BLaER1 (cell line): ENCODE measurements at regions not wholly inside any gene's neighbourhood (a gene's known extent, or its start where the extent isn't known, plus 50 kb on each side); places are given as distances from the start of the nearest gene placed in this dataset.

Experiments used
- H3K27ac ChIP-seq: shearing (Covaris generic); formaldehyde crosslinking; 2 replicates; pipeline ENCODE4 v1.8.1; 2022
- H3K27me3 ChIP-seq: shearing (Covaris generic); formaldehyde crosslinking; 2 replicates; pipeline ENCODE4 v1.8.1; 2022
- H3K36me3 ChIP-seq: shearing (Covaris generic); formaldehyde crosslinking; 2 replicates; pipeline ENCODE4 v1.8.1; 2022
- H3K4me1 ChIP-seq: shearing (Covaris generic); formaldehyde crosslinking; 2 replicates; pipeline ENCODE4 v1.8.1; 2022
- H3K4me2 ChIP-seq: shearing (Covaris generic); formaldehyde crosslinking; 2 replicates; pipeline ENCODE4 v1.8.1; 2022
- H3K4me3 ChIP-seq: shearing (Covaris generic); formaldehyde crosslinking; 2 replicates; pipeline ENCODE4 v1.8.1; 2022
- H3K9ac ChIP-seq: shearing (Covaris generic); formaldehyde crosslinking; 2 replicates; pipeline ENCODE4 v1.8.1; 2022
- H3K9me3 ChIP-seq: shearing (Covaris generic); formaldehyde crosslinking; 2 replicates; pipeline ENCODE4 v1.8.1; 2022
- H4K20me1 ChIP-seq: shearing (Covaris generic); formaldehyde crosslinking; 2 replicates; pipeline ENCODE4 v1.8.1; 2022
- Cebpa-rat ChIP-seq: shearing (Covaris generic); IDR thresholded peaks from 2 replicates; pipeline ENCODE4 v1.8.1; 2022

DNA sequence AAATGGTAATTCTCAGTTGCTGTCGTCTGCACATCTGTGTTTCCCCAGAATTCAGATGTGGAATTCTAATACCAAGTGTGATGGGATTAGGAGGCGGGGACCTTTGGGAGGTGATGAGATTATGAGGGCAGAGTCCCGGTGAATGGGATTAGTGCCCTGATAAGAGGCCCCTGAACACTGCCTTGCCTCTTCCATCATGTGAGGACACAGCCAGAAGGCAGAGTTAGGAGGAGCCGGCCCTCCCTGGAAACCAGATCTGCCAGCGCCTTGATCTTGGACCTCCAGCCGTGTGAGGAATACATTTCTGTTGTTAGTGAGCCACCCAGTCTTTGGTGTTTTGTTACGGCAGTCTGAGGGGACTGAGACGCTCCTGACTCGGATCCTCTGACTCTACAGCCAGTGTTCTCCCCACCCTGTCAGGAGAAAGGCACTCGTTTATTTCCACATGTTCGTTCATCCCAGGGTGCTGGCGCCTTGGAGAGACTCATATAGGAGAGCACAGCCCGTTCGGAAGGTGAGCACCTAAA is 395.0 kb downstream of the ZNF516 start:
- H3K4me3 ChIP-seq = no peak overlapping the region
- no peaks in the 10 kb centered on the region for H3K27me3 ChIP-seq
- no peaks in the 10 kb centered on the region for H3K36me3 ChIP-seq
- peaks cover 15% of the 10 kb centered on the region for H3K9me3 ChIP-seq
- no peak overlapping the region for H3K27ac ChIP-seq
- no peaks in the 10 kb centered on the region for H4K20me1 ChIP-seq
- H3K4me2 ChIP-seq = no peak overlapping the region
- no peak overlapping the region for H3K9ac ChIP-seq
- no peak for TF ChIP-seq Cebpa-rat
- no peaks in the 10 kb centered on the region for H3K4me1 ChIP-seq

DNA sequence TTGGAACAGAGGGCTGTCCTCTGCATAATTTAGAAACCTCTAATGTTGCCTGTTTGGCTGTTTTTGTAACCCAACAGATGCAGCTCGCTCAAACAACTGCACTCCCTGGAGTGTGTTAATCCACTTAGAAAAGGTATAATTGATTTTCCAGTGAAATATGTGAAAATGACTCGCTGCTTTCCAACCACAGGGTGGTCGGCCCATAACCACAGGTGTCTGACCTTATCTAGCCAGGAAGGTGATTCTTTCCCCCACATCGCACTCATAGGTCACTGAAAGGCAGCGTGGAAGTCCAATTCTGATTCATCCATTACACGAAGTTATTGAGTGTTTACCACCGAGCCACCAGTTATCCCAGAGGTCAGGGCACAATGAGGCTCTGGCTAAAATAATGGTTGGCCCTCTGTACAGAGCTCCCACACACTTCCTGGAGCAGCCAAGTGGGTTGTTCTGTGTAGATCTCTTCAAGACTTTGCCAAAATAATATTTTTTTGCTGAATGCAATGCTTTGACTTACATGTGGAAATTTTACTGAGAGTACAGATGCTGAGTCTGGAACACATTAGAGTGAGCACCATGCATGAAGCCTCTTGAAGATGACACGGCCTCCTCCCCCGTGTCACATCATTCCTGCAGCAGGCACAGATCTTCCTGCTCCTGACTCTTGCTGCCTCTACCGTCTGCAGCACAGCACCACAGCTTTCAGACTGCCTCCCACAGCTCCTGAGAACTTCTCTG is 396.2 kb downstream of the ZNF516 start:
- Histone ChIP-seq H4K20me1 (no peaks in the 10 kb centered on the region), H3K4me3 (no peak overlapping the region), H3K4me2 (no peak overlapping the region), H3K9me3 (peaks cover 13% of the 10 kb centered on the region), H3K9ac (no peak overlapping the region), H3K27ac (no peak overlapping the region), H3K27me3 (no peaks in the 10 kb centered on the region), H3K4me1 (no peaks in the 10 kb centered on the region), H3K36me3 (no peaks in the 10 kb centered on the region)
- no peak for TF ChIP-seq Cebpa-rat

DNA sequence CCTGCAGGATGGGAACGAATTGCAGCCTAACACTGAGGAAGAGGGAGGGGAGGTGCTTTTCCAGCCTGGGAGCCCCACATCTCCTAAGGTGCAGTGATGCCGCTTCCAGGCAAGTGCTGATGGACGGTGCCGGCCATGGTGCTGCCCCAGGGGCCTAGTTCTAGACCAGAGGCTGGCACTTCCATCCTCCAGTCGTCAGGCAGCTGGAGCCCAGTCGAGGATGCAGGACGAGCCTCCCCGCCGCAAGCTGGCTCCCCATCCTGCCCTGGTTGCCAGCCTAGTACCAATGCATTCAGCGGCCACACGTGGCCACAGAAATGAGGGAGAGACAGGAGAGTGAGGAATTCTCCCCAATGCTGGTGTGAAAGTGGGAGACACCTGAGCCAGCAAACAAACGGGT is 413.5 kb downstream of the ZNF516 start:
- Histone ChIP-seq H3K27me3 (no peaks in the 10 kb centered on the region), H3K9ac (no peak overlapping the region), H4K20me1 (no peaks in the 10 kb centered on the region)

DNA sequence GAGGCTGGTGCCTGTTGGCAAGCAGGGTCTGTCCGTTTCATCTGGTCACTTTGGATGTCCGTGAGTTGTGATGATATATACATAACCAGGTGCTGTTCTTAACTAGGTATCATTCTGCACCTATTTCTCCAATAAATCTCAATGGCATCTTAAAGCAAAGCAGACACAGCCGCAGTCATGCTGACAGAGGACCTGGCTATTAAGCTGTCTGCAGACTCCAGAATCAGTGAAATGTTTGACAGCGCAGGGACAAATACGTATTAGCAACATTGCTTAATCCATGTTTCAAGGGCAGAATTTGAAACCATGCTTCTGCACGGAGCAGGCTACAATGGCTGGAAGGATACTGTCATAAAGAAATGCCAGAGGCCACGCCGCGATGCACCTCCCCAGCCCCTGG is 414.6 kb downstream of the ZNF516 start:
- Histone ChIP-seq H4K20me1 (no peaks in the 10 kb centered on the region), H3K4me3 (no peak overlapping the region), H3K4me1 (no peaks in the 10 kb centered on the region), H3K27ac (no peak overlapping the region), H3K4me2 (no peak overlapping the region), H3K27me3 (no peaks in the 10 kb centered on the region), H3K36me3 (no peaks in the 10 kb centered on the region), H3K9me3 (peaks cover 16% of the 10 kb centered on the region), H3K9ac (no peak overlapping the region)
- TF ChIP-seq Cebpa-rat = no peak

More for the DNA sequence above, 413.5 kb downstream of the ZNF516 start:
- no peak overlapping the region for H3K27ac ChIP-seq
- TF ChIP-seq Cebpa-rat = no peak
- no peak overlapping the region for H3K4me2 ChIP-seq
- peaks cover 23% of the 10 kb centered on the region for H3K9me3 ChIP-seq
- no peaks in the 10 kb centered on the region for H3K36me3 ChIP-seq
- H3K4me3 ChIP-seq = no peak overlapping the region
- no peaks in the 10 kb centered on the region for H3K4me1 ChIP-seq

DNA sequence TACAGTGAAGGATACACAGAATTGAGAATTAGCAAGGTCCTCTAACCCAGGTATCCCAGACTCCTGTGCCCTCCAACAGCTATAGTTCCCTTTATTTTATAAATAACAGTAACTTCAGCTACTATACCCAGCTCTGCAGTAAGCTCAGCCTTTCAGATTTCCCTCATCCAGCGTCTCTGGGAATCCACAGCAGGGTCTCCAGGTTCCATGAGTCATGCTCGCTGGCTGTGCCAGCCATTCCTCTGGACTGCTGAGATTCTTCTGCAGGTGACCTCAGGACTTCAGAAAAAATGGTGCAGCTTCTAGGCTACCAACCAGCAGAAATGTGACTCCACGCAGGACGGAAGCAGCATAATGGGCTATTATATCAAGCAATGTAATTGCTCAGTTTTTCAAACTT is 419.3 kb downstream of the ZNF516 start:
- no peak overlapping the region for H3K9ac ChIP-seq
- H4K20me1 ChIP-seq = no peaks in the 10 kb centered on the region
- H3K4me3 ChIP-seq = no peak overlapping the region
- no peak for TF ChIP-seq Cebpa-rat
- H3K36me3 ChIP-seq = no peaks in the 10 kb centered on the region
- no peak overlapping the region for H3K4me2 ChIP-seq
- no peaks in the 10 kb centered on the region for H3K27me3 ChIP-seq
- H3K9me3 ChIP-seq = no peaks in the 10 kb centered on the region
- H3K4me1 ChIP-seq = no peaks in the 10 kb centered on the region
- no peak overlapping the region for H3K27ac ChIP-seq

DNA sequence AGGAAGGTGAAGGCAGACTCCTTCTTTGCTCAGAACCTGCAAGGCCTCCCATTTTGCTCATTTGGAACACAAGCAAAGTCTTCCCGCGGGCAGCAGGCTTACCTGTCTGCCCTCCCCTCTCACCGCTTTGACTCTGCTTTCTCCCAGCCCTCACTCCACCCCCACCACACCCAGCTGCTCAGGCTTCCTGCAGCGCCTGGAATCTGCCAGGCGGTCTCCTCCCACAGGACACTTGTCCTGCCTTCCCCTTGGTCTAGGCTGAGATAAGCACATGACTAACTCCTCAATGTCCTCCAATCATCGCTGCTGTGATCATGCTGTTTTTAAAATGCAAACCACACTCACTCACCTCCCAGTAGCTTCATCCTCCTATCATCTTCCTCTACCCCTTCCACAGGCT is 430.0 kb downstream of the ZNF516 start:
- Histone ChIP-seq H3K9ac (no peak overlapping the region), H3K36me3 (no peaks in the 10 kb centered on the region), H3K4me3 (no peak overlapping the region), H3K9me3 (no peaks in the 10 kb centered on the region), H3K4me1 (no peaks in the 10 kb centered on the region), H4K20me1 (no peaks in the 10 kb centered on the region), H3K27ac (no peak overlapping the region), H3K4me2 (no peak overlapping the region), H3K27me3 (no peaks in the 10 kb centered on the region)
- TF ChIP-seq Cebpa-rat = no peak

DNA sequence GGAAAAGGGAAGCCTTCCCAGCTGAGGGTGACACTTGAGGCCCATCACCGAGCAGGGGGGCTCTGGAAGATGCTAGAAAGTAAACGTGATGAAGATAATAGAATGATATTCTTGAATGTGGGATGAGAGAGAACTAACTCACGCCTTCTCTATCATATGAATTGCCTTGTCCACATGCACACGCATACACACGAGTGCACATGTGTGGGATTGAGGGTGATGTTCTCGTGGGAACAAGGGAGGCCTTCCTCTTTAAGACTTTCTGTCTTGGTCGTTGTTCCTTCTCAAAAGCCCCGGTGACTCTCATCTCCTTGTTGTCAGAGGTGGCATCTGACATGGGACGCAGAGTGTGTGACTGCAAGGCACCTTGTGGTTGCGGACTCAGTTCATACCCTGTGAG is 436.9 kb downstream of the ZNF516 start:
- Histone ChIP-seq H3K27me3 (no peaks in the 10 kb centered on the region), H3K27ac (no peak overlapping the region), H4K20me1 (no peaks in the 10 kb centered on the region), H3K36me3 (no peaks in the 10 kb centered on the region), H3K4me1 (0 out of 2 replicates have a peak, but pooled peaks cover 4% of the 10 kb centered on the region), H3K4me3 (no peak overlapping the region), H3K9ac (no peak overlapping the region), H3K4me2 (no peak overlapping the region), H3K9me3 (no peaks in the 10 kb centered on the region)
- TF ChIP-seq Cebpa-rat = no peak

DNA sequence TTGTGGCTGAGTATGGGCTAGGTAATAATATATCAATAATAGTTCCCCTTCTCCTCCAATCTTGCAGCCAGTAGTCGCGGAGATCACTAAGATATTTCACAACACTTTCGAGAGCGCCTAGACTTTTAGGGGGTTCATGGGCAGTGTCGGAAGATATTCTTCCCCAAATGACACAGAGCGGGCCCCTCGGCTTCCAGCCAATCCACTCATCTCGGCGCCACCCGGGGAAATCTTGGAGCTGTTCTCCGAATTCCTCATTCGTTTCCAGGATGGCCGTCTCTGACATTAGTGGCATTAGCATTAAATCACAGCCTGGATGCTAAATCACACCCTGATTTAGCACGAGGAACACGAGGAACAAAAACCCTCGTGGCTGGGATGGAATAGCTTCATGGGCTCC is 437.7 kb downstream of the ZNF516 start:
- Histone ChIP-seq H3K4me2 (no peak overlapping the region), H3K9ac (no peak overlapping the region), H3K36me3 (no peaks in the 10 kb centered on the region), H3K27me3 (no peaks in the 10 kb centered on the region), H3K9me3 (no peaks in the 10 kb centered on the region), H3K4me3 (no peak overlapping the region), H3K27ac (no peak overlapping the region), H3K4me1 (0 out of 2 replicates have a peak, but pooled peaks cover 4% of the 10 kb centered on the region), H4K20me1 (no peaks in the 10 kb centered on the region)
- TF ChIP-seq Cebpa-rat = no peak

DNA sequence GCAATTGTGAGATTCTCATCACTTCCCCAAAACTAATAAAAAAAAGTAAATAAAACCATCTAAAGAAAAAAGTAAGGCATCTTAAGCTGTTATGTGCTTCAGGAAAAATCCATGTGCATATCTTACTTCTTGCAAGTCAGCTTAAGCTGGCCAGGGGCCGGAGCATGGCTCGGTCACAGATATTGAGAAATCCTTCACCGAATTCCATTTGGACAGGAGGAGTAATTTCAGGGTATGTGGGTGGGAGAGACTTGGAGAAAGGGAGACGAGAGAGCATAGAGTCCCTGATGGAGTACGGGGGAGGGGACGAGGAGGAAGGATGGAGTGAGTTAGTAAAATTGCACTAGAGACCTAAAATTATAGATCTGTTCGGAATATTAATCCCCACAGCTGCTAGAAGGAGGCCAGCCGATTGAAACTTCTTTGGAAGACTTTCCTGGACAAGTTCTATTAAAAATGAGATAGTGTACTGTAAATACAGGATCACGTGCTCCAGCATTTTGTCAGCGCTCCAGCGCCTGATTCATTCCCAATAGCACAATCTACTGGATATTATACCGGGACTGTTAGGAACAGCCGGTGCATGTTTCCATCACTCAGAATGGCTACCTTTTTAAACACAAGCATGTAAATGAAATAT is 438.5 kb downstream of the ZNF516 start:
- Histone ChIP-seq H3K4me3 (no peak overlapping the region), H3K36me3 (no peaks in the 10 kb centered on the region), H3K27me3 (no peaks in the 10 kb centered on the region), H3K9me3 (no peaks in the 10 kb centered on the region), H3K4me2 (no peak overlapping the region), H3K27ac (no peak overlapping the region), H4K20me1 (no peaks in the 10 kb centered on the region), H3K9ac (no peak overlapping the region), H3K4me1 (0 out of 2 replicates have a peak, but pooled peaks cover 4% of the 10 kb centered on the region)
- TF ChIP-seq Cebpa-rat = no peak

DNA sequence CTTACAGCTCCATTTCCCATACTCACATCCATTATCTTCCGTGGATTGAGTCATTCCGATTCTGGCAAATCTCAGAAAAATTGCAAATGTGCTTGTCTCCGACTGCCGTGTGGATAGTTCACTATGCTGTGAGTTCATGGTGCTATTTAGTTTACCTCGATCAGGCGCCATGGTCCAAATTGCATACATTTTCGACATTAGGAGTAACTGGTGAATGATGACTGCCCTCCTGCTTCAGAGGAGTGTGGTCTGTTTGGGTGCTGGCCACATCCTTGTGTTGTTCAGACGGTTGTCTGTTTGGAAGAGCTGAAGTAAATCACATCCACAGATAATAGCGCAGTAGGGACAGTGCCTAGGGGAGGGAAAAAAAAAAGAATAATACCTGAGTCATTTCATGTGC is 439.5 kb downstream of the ZNF516 start:
- Histone ChIP-seq H3K4me3 (no peak overlapping the region), H4K20me1 (no peaks in the 10 kb centered on the region), H3K27me3 (no peaks in the 10 kb centered on the region), H3K36me3 (no peaks in the 10 kb centered on the region), H3K9me3 (no peaks in the 10 kb centered on the region), H3K9ac (no peak overlapping the region), H3K27ac (no peak overlapping the region), H3K4me2 (no peak overlapping the region), H3K4me1 (0 out of 2 replicates have a peak, but pooled peaks cover 4% of the 10 kb centered on the region)
- no peak for TF ChIP-seq Cebpa-rat
